ENCODE measurements at regions not wholly inside any gene's neighbourhood (a gene's known extent, or its start where the extent isn't known, plus 50 kb on each side); places are given as distances from the start of the nearest gene placed in this dataset.

GRCh38 chr17:77755410-77755963 is 203.0 kb upstream of the TNRC6C start:
- TF ChIP-seq SIN3A (IDR thresholded peaks at IDR 0.05; ENCODE audit: borderline replicate concordance, insufficient read depth, low read length) (no peak), REST (IDR thresholded peaks at IDR 0.05; ENCODE audit: insufficient read depth in 1 of 2, low read depth in 2 of 2, low read length in 2 of 2) (no peak), TAF1 (IDR thresholded peaks at IDR 0.05; ENCODE audit: borderline replicate concordance, insufficient read depth, low read length) (no peak), FOXP2 (optimal IDR thresholded peaks at IDR 0.05; ENCODE audit: borderline replicate concordance, extremely low read depth, extremely low read length, insufficient read depth) (no peak), POLR2AphosphoS5 (IDR thresholded peaks at IDR 0.05; ENCODE audit: low read depth, low read length) (no peak)

GRCh38 chr17:77756028-77756427 is 202.5 kb upstream of the TNRC6C start:
- TF ChIP-seq FOXP2 (optimal IDR thresholded peaks at IDR 0.05; ENCODE audit: borderline replicate concordance, extremely low read depth, extremely low read length, insufficient read depth) (no peak), POLR2AphosphoS5 (IDR thresholded peaks at IDR 0.05; ENCODE audit: low read depth, low read length) (no peak), REST (IDR thresholded peaks at IDR 0.05; ENCODE audit: insufficient read depth in 1 of 2, low read depth in 2 of 2, low read length in 2 of 2) (no peak), SIN3A (IDR thresholded peaks at IDR 0.05; ENCODE audit: borderline replicate concordance, insufficient read depth, low read length) (no peak), TAF1 (IDR thresholded peaks at IDR 0.05; ENCODE audit: borderline replicate concordance, insufficient read depth, low read length) (no peak)

- TF ChIP-seq SIN3A (IDR thresholded peaks at IDR 0.05; ENCODE audit: borderline replicate concordance, insufficient read depth, low read length) (no peak), FOXP2 (optimal IDR thresholded peaks at IDR 0.05; ENCODE audit: borderline replicate concordance, extremely low read depth, extremely low read length, insufficient read depth) (no peak), REST (IDR thresholded peaks at IDR 0.05; ENCODE audit: insufficient read depth in 1 of 2, low read depth in 2 of 2, low read length in 2 of 2) (no peak), POLR2AphosphoS5 (IDR thresholded peaks at IDR 0.05; ENCODE audit: low read depth, low read length) (no peak), TAF1 (IDR thresholded peaks at IDR 0.05; ENCODE audit: borderline replicate concordance, insufficient read depth, low read length) (no peak)
These were observed 201.5 kb upstream of the TNRC6C start for GRCh38 chr17:77756846-77757560.

- TF ChIP-seq FOXP2 (optimal IDR thresholded peaks at IDR 0.05; ENCODE audit: borderline replicate concordance, extremely low read depth, extremely low read length, insufficient read depth), result no peak
- no peak for TF ChIP-seq POLR2AphosphoS5 (IDR thresholded peaks at IDR 0.05; ENCODE audit: low read depth, low read length)
- no peak for TF ChIP-seq REST (IDR thresholded peaks at IDR 0.05; ENCODE audit: insufficient read depth in 1 of 2, low read depth in 2 of 2, low read length in 2 of 2)
- no peak for TF ChIP-seq TAF1 (IDR thresholded peaks at IDR 0.05; ENCODE audit: borderline replicate concordance, insufficient read depth, low read length)
- no peak for TF ChIP-seq SIN3A (IDR thresholded peaks at IDR 0.05; ENCODE audit: borderline replicate concordance, insufficient read depth, low read length)
These were observed 201.0 kb upstream of the TNRC6C start for GRCh38 chr17:77757561-77757898.

Measured in PFSK-1 (cell line).